HPDE6-E6E7 (cell line): ENCODE measurements at regions not wholly inside any gene's neighbourhood (a gene's known extent, or its start where the extent isn't known, plus 50 kb on each side); places are given as distances from the start of the nearest gene placed in this dataset.
"Not testable (repeated sequence)": the region's sequence is repeated elsewhere in the genome, so short reads cannot be mapped to it uniquely, and the experiment has no call there.

Experiments used
- DNase-seq: peaks from one replicate; pipeline ENCODE4 v3.0.0; 2011; ENCODE audit warnings: missing footprints; ENCODE audit errors: extremely low spot score

DNA sequence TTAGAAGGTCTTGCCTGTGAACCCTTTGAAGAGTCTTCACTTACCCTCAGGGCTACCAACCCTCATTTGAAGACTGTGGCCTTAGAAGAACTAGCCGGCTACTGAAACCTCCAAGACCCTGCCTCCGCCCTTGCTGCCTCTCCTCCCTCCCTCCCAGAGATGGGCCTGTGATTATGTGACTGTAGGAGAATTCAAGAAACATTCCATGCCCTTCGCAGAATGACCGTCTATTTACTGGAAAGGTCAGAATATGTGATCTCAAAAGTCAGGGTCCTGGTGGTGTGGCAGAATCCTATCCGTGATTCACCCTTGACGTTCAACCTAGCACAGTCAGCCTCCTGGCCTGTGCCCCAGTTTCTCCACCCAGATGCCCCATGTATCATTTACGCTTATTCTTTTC, 109.6 kb downstream of the CTNND1 start:
- DNase-seq = no peak

DNA sequence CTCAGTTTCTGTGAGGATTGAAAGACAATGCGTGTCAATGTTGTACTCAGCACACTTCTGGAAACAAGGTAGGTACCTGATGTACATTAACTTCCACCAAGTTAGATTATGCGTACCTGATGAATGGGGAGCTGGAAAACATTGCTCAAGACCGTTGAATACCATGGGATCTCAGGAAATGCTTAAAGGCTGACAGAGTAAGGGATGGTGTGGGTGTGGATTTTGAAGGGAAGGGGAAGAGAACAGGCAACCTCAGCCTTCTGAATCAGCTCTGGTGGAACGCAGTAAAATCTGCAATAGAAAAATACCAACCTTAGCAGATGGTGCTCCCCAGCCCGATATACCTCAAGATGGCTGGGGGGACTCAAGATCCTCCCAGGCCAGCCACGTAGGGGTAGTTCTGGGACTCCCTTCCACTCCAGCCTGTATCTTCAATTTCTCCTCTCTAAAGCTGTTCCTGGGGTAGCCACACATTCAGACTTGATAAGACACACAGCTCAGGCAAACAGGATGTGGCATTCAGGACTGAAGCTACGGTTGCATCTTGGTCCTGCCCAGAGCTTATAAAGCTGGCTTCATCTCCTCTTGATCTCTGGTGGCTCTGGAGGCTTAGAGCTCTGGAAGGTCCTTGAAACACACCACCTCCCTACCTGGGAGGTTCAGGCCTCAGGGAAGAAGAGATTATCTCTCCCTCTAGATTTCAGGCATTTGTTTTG, 111.8 kb downstream of the CTNND1 start:
- peak; percentile 44 for DNase-seq

DNA sequence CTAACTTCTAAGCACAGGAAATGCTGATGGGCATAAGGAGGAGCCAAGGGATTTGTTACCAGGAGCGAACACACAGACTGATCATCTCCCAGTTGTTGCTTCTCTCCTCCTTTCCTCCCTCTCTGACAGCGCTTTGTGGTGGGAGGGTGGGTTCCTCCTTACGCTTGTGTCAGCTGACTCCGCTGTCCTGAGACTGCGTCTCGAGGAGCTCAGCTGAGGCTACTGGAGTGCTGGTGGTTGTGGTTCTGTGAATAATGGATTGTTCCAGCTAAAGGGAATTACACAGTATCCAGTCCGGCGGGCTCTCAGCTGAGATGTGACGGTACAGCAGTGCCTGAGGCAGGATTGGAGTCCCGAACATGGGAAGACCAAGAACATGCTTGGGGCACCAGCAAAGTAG, 113.4 kb downstream of the CTNND1 start:
- DNase-seq = no peak

DNA sequence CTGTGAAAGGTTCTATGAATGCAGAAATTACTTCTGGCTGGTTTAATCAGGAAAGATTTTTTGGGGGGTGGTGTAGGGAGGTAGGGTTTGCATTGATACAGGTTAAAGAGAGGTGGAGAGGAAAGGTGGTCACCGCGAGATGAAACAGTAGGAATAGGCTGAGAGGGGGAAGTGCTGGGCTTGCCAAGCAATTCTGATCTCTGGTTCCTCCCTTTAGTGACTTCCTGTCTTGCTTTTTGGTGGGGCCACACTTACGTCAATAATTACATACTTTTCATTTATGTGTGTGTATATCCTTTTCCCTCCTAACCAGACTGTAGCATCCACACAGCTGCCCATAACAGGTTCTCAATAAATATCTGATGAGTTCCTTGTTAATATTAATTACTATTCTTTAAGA, 120.0 kb downstream of the CTNND1 start:
- no peak for DNase-seq

DNA sequence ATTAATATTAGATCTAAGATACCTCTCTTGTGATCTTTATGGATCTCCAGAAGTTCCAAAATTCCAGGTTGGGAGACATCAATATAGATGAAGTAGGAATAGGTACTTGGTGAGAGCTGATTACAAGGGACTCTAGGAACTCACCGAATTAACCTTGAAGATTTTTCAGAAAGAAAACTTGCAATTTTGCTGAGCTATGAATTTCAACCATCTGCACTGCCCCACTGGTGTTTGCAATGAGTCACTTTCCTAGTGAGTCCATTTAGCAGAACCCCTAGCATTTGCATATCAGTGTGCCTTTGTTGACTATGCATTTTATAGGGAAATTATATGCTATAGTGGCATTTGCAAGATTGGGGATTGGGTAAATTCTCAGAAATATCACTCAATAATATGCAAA, 122.0 kb downstream of the CTNND1 start:
- DNase-seq = no peak

DNA sequence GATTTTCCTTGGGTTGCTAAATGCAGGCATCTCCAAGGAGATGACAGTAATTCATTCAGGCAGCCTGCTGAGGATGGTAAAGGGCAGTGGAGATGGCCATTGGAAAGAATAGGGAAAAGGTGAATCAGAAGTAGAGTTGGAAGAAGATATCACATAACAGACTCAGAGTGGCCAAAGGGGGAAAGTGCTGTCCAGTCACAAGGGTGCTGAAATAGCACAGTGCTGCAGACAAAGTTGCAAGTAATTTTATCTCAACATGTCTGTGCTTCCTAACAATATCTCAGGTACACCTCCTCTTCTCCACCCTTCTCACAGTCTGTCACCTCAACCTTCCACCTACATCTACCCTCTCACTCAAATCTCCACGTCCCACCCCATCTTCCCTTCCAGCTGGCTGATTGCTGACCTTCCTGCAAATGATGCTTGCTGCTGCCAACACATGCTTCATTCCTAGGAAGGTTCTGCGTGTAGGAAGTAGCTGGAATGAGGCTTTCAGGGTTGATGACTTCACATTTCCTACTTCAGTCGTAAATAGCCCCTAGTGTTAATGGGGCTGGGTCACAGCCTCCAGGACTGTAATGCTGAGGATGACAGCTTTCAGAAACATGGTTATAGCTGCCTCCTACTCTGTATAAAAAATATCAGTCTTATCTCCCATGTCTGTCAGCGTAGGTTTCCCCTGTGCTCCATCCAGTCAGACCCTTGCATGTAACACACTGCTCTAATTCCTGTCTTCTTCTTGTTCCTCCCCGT, 123.9 kb downstream of the CTNND1 start:
- DNase-seq = peak; percentile 27

DNA sequence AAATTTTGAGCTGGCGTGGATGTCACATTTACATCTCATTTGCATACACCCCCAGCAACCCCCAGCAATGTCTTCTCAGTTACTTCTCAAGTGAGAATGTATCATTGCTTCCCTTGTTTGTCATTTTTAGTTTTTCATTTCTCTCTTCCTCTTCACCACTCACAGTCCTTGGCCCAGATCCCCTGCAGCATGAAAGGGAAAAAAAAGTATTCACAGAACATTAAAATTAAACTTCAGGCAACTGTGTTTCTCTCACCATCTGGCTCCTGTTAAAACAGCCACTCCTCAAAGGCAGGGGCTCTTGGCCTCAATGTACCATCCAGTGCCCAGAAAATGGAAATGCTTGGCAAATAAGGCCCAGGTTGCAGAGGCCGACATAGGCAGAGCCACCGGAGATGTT, 126.8 kb downstream of the CTNND1 start:
- no peak for DNase-seq

DNA sequence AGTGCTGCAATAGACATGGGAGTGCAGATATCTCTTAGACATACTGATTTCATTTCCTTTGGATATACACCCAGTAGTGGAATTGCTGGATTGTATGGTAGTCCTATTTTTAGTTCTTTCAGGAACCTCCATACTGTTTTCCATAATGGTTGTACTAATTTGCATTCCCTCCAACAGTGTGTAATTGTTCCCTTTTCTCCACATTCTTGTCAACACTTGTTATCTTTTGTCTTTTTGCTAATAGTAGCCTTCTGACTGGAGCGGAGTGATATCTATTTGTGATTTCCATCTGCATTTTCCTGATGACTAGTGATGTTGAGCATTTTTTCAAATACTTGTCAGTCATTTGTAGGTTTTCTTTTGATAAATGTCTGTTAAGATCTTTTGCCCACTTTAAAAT, 128.9 kb downstream of the CTNND1 start:
- no peak for DNase-seq

DNA sequence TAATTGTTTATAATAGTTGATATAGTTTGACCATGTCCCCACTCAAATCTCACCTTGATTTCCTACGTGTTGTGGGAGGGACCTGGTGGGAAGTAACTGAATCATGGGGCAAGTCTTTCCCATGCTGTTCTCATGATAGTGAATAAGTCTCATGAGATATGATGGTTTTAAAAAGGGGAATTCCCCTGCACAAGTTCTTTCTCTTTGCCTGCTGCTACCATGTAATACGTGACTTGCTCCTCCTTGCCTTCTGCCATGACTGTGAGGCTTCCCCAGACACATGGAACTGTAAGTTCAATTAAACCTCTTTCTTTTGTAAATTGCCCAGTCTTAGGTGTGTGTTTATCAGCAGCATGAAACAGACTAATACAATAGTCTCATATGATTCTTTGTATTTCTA, 130.5 kb upstream of the OR9Q1 start:
- DNase-seq = not testable (repeated sequence)

DNA sequence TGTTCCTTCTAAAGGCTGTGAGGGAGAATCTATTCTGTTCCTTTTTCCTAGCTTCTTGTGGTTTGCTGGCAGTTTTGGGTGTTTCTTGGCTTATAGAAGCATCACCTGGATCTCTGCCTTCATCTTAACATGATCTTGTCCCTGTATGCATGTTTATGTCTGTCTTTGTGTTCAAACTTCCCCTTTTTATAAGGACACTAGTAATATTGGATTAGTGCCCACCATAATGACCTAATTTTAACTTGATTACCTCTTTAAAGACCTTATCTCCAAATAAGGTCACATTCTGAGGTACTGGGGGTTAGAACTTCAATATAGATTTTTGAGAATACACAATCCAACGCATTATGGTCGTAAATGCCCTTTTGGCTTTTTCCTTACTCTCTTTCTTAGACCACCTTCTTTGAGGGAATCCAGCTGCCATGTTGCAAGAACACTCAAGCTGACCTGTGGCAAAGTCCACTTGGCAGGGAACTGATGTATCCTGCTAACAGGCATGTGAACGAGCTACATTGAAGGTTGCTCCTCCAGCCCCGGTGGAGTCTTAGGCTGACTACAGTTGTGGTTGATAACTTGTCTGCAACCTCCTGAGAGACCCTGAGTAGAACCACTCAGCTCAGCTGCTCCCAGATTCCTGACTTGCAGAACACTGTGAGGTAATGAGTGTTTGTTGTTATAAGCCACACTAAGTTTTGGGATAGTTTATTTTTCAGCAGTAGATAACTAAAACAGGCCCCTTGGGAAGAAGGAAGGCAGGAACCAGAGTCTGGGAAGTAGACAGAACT, 127.1 kb upstream of the OR9Q1 start:
- DNase-seq = no peak

DNA sequence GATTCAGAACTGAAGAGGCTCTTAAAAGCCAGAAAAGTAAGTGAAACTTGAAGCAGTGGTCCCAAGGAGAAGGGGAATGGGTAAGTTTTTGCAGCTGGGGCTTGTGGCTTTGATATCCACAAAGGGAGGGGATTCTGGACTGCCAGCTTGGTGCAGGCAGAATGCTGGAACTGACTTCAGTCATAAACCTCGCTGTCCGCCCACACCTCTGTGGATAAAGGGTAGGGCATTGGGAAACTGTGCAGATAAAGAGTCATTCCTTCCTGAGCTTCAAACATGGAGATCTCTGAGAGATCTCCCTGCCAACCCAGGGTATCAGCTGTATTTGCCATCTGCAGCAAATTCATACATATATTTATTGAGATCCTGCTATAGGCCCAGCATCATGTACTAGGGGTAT, 124.3 kb upstream of the OR9Q1 start:
- DNase-seq = no peak

DNA sequence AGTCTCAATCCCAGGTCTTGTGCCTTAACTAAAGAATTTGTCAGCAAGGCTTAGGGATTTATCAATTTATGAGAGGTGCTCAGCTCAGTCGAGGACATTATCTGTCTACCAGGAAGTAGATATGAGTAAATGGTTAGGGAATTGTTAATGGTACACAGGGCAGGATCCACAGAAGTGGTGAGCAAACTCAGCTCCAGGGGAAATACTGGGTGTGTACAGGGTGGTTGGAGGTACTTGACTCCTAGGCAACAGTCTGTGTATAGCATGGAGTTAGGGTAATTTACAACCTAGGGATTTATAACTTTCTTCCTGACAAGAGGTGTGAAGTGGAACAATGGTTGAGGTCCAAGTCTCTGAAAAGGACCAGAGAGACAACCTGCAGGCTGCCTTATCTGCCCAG, 123.4 kb upstream of the OR9Q1 start:
- DNase-seq = peak; percentile 53

DNA sequence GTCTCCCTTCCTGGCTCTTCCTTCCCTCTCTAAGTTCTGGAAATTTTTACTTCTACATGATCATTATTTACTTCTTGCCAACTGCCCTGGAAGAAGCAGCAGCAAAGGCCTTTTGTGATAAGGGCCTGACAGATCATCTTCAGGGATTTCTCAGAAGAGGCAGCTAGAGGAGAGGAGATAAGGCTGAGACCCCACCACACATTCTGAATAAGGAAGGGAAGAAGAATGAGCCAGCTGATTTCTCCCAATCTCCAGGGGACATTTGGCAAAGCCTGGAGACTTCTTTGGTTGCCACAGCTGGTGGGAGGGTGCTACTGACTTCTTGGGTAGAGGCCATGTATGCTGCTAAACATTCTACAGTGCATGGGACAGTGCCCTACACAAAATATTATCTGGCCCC, 122.4 kb upstream of the OR9Q1 start:
- DNase-seq = no peak

DNA sequence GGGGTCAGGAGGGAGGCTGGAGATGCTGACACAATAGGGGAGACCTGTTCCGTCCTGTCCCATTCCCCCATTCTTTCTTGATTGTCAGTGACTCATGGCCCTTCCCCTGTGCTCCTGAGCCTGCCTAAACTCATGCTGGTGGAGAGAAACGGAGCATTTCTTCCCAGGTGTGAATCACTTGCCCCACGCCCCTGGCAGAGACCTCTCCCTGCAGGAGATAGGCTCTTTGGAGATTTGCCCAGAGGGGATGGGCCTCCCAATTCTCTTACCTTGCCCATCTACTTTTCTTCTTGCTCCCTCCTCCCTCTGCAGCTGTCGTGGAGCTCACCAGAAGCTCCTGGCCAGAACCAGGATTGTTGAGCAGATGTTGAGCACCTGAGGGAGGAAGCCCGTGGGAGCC, 121.9 kb upstream of the OR9Q1 start:
- DNase-seq = peak; percentile 82

DNA sequence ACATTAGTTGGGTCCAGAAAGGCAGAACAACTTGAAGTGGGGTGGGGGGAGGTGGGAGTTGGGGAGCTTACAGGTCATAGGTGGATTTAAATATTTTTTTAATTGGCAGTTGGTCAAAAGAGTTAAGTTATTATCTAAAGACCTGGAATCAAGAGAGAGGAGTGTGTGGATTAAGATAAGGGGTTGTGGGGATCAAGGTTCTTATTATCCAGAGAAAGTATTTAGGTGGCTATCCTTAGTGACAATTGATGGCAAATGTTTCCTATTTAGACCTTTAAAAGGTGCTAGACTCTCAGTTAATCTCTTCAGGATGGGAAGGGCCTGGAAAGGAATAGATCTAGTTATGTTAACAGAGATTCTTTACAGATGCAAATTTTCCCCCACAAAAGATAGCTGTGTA, 120.7 kb upstream of the OR9Q1 start:
- DNase-seq = no peak

DNA sequence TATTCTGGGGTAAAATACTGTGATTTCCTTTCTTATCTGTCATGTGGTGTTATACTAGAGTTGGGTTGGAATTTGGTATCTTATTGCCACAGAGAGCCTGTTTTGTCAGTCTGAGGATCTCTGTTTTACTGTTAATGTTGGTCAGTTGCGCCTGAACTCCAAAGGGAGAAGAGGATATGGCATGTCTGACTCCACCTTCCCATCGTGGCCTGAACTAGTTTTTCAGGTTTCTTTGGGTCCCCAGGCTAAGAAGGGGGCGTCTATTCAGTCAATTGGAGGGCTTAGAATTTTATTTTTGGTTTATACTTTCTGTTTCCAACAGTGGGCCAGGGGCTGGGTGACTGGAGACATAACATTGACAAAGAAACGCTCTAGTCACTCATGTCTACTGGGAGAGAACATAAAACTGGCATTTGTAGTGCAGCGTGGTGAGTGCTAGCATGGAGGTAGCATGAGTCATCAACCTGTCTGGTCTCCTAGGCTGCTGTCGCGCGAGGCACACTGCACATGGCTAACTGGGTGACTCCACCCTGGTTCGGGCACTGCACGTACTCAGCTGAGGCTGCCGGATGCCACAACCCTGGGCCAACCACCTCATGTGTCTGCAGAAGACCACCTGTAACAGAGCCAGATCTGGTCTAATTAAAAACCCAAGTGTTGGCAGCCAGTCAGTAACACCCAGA, 120.1 kb upstream of the OR9Q1 start:
- DNase-seq = peak; percentile 88

DNA sequence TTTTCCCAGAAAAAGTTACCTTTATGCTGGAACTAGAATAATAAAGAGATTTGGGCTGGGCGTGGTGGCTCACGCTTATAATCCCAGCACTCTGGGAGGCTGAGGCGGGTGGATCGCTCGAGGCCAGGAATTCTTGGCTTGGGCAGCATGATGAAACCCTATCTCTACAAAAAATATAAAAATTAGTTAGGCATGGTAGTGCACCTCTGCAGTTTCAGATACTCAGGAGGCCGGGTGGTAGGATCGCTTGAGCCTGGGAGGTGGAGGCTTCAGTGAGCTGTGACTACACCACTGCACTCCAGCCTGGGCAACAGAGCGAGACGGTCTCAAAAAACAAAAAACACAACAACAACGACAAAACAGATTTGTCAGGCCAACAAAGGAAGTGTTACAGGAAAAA, 119.3 kb upstream of the OR9Q1 start:
- DNase-seq = no peak

DNA sequence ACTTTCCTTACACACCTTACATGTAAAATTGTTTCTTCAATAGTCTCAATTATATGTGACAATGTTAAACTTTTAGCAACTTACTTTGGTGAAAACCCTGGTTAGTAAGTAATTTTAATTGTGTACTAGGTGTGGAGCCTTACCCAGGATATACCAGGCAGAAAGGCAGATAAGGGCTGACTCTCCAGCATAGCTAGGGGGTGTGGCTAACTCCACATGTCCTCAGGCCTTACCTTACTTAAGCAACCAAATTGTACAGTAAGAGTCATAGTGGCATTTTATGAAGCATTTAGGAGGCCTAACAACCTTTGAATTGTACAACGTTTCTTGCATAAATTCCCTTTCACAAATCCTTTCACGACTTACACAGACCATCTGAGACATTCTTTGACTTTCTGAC, 118.2 kb upstream of the OR9Q1 start:
- no peak for DNase-seq

DNA sequence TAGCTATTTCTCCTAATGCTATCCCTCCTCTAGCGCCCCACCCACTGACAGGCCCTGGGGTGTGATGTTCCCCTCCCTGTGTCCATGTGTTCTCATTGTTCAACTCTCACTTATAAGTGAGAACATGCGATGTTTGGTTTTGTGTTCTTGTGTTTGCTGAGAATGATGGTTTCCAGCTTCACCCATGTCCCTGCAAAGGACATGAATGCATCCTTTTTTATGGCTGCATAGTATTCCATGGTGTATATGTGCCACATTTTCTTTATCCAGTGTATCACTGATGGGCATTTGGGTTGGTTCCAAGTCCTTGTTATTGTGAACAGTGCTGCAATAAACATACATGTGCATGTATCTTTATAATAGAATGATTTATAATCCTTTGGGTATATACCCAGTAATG, 115.3 kb upstream of the OR9Q1 start:
- DNase-seq = not testable (repeated sequence)

DNA sequence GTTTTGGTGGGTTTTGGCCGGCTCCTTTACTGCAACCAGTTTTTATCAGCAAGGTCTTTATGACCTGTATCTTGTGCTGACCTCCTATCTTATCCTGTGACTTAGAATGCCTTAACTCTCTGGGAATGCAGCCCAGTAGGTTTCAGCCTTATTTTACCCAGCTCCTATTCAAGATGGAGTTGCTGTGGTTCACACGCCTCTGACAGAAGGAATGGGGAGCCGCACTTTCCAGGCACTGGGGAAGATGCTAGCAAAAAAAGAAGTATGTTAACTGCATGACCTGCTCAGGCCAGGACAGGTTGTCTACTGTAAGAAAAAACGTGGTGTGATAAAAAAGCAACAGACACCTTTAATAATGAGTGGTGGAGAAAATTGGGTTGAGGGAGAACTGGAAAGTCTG, 112.2 kb upstream of the OR9Q1 start:
- DNase-seq = not testable (repeated sequence)

DNA sequence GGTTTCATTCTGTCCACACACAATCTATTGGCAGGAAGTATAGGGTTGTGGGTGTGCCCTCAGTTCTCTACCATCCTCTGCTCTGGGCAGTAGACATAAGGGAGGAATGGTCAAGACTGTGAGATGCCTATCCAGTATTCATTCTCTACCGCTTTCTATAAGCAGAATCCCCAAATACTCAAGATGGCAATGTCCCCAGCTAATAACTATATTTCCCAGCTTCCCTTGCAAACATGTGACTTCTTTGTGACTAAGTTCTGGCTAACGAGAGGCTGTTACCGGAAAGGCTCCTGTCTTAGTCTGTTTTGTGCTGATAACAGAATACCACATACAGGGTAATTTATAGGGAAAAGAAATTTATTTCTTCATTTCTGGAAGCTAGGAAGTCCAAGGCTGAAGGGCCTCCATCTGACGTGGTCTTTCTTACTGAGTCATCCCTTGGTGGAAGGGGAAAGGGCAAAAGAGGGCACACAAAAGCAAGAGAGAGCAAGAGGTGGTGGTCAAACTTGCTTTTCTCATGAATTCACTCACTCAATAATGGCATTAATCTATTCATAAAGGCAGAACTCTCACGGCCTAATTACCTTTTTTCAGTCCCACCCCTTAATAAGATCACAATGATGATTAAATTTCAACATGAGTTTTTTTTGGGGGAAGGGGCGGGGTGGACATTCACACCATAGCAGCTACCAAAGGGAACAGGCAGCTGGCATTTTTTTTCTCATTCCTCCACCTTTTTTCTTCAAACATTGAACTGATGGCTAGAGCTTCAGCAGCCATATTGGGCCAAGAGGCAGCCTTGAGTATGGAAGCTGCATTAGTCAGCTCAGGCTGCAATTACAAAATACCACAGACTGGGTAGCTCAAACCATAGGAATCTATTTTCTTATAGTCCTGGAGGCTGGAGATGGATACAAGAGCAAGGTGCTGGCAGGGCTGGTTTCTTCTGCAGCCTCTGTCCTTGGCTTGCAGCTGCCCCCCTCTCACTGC, 109.7 kb upstream of the OR9Q1 start:
- DNase-seq = no peak
